ENCODE measurements at regions not wholly inside any gene's neighbourhood (a gene's known extent, or its start where the extent isn't known, plus 50 kb on each side); places are given as distances from the start of the nearest gene placed in this dataset.
"Not testable (repeated sequence)": the region's sequence is repeated elsewhere in the genome, so short reads cannot be mapped to it uniquely, and the experiment has no call there.

DNA sequence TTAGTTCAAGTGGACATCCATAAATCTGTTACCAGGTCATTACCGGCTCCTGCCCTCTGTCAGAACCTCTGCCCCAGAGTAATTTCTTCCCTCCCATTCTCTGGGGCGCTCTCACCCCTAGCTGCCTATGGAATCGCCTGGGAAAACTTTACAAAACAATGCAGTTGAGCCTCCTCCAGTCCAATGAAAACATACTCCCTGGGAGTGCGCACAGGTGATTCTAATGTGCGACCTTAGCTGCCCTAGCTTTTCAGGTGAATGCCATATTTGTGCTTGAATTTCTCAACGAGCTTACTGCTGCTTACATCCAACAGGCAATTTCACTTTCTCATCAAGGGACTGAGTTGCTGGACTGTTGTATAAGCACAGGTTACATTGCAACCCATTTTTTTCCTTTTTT lies 230.7 kb downstream of the NPIPA7 start:
- H3K9me3 ChIP-seq (ENCODE audit: control insufficient read depth, insufficient read depth, low read depth, low read length); H3K4me1 ChIP-seq (ENCODE audit: control insufficient read depth, insufficient read depth, low read length); H3K27ac ChIP-seq (ENCODE audit: extremely low read depth, low read depth, low read length); H3K36me3 ChIP-seq (ENCODE audit: control insufficient read depth in 2 of 2, insufficient read depth in 1 of 2, low read length in 2 of 2); CTCF ChIA-PET; H3K4me3 ChIP-seq (ENCODE audit: low read depth, low read length); POLR2A ChIA-PET: not testable (repeated sequence)

DNA sequence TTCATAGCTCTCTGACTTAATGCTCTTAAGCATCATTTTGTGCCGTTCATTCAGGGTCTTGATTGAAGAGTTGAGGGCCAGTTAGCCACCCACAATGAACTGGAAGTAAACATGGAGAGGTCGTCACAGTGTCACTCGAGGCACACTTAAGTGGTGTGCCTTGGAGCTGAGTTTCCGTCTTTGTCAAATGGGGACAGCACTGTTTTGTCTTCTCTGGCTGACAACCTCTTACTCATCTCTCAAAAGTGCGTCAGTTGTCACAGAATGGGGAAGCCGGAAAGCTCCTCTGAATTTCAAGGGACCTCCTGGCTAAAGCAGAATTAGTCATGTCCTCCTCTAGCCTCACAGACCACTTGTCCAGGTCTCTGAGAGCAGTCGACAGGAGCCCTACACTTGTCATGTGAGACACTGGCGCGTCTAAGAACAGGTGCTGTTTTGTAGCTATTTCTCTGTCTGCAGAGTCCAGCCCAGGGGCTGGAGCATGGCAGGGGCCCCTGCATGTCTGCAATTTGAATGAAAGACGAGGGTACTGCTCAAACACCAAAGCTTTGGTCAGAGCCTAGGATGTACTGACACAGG lies 231.5 kb downstream of the NPIPA7 start:
- H3K36me3 ChIP-seq (ENCODE audit: control insufficient read depth in 2 of 2, insufficient read depth in 1 of 2, low read length in 2 of 2); H3K27ac ChIP-seq (ENCODE audit: extremely low read depth, low read depth, low read length); POLR2A ChIA-PET; H3K4me3 ChIP-seq (ENCODE audit: low read depth, low read length); H3K9me3 ChIP-seq (ENCODE audit: control insufficient read depth, insufficient read depth, low read depth, low read length); CTCF ChIA-PET; H3K4me1 ChIP-seq (ENCODE audit: control insufficient read depth, insufficient read depth, low read length): not testable (repeated sequence)

DNA sequence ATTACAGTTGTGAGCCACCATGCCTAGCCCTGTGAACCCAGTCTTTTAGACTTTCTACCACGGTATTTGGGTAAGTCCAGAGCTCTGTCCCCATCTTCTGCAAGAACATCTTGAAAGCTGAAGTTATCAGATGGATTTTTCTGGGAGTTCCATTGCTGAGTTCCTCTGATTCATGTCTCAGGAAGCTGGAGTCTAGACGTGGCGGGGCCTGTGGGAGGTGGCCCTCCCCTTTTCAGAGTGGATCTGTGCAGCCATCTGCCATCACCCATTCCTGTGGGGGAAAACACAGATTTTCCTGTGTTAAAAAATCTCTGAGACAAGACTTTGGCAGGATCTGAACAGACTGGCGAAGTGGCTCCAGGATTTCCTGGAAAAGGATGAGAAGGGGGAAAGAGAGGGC lies 234.3 kb downstream of the NPIPA7 start:
- CTCF ChIA-PET, POLR2A ChIA-PET: not testable (repeated sequence)

DNA sequence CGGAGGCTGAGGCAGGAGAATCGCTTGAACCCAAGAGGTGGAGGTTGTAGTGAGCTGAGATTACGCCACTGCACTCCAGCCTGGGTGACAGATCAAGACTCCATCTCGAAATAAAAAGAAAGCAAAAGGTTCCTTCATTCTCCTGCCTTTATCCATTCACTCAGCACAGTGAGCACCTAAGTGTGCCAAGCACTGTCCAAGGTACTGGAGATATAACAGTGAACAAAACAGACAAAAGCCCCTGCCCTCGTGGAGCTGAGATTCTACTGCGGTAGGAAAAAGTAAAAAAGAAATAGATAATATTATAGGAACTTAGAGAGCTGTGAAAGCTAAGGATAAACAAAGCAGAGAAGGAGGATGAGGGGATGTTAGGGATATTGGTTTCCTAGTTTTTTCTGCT lies 235.5 kb downstream of the NPIPA7 start:
- CTCF ChIA-PET; H3K4me1 ChIP-seq (ENCODE audit: control insufficient read depth, insufficient read depth, low read length); H3K36me3 ChIP-seq (ENCODE audit: control insufficient read depth in 2 of 2, insufficient read depth in 1 of 2, low read length in 2 of 2); POLR2A ChIA-PET; H3K9me3 ChIP-seq (ENCODE audit: control insufficient read depth, insufficient read depth, low read depth, low read length); H3K4me3 ChIP-seq (ENCODE audit: low read depth, low read length); H3K27ac ChIP-seq (ENCODE audit: extremely low read depth, low read depth, low read length): not testable (repeated sequence)
- TF ChIP-seq, protein P1, sequence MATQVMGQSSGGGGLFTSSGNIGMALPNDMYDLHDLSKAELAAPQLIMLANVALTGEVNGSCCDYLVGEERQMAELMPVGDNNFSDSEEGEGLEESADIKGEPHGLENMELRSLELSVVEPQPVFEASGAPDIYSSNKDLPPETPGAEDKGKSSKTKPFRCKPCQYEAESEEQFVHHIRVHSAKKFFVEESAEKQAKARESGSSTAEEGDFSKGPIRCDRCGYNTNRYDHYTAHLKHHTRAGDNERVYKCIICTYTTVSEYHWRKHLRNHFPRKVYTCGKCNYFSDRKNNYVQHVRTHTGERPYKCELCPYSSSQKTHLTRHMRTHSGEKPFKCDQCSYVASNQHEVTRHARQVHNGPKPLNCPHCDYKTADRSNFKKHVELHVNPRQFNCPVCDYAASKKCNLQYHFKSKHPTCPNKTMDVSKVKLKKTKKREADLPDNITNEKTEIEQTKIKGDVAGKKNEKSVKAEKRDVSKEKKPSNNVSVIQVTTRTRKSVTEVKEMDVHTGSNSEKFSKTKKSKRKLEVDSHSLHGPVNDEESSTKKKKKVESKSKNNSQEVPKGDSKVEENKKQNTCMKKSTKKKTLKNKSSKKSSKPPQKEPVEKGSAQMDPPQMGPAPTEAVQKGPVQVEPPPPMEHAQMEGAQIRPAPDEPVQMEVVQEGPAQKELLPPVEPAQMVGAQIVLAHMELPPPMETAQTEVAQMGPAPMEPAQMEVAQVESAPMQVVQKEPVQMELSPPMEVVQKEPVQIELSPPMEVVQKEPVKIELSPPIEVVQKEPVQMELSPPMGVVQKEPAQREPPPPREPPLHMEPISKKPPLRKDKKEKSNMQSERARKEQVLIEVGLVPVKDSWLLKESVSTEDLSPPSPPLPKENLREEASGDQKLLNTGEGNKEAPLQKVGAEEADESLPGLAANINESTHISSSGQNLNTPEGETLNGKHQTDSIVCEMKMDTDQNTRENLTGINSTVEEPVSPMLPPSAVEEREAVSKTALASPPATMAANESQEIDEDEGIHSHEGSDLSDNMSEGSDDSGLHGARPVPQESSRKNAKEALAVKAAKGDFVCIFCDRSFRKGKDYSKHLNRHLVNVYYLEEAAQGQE (tag by site-specific recombination; IDR thresholded peaks at IDR 0.05), result peak; percentile 35; the same call in 1 of the 2 replicates

More for the DNA sequence above, 234.3 kb downstream of the NPIPA7 start:
- not testable (repeated sequence) for H3K27ac ChIP-seq (ENCODE audit: extremely low read depth, low read depth, low read length); H3K4me3 ChIP-seq (ENCODE audit: low read depth, low read length); H3K9me3 ChIP-seq (ENCODE audit: control insufficient read depth, insufficient read depth, low read depth, low read length); H3K4me1 ChIP-seq (ENCODE audit: control insufficient read depth, insufficient read depth, low read length); H3K36me3 ChIP-seq (ENCODE audit: control insufficient read depth in 2 of 2, insufficient read depth in 1 of 2, low read length in 2 of 2)

DNA sequence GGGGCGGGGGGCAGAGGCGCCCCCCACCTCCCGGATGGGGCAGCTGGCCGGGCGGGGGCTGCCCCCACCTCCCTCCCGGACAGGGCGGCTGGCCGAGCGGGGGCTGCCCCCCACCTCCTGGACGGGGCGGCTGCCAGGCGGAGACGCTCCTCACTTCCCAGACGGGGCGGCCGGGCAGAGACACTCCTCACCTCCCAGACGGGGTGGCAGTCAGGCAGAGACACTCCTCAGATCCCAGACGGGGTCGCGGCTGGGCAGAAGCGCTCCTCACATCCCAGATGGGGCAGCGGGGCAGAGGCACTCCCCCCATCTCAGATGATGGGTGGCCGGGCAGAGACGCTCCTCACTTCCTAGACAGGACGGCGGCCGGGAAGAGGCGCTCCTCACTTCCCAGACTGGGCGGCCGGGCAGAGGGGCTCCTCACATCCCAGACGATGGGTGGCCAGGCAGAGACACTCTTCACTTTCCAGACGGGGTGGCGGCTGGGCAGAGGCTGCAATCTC lies 240.1 kb downstream of the NPIPA7 start:
- CTCF ChIA-PET; H3K27ac ChIP-seq (ENCODE audit: extremely low read depth, low read depth, low read length); H3K9me3 ChIP-seq (ENCODE audit: control insufficient read depth, insufficient read depth, low read depth, low read length); H3K4me3 ChIP-seq (ENCODE audit: low read depth, low read length); H3K4me1 ChIP-seq (ENCODE audit: control insufficient read depth, insufficient read depth, low read length); POLR2A ChIA-PET; H3K36me3 ChIP-seq (ENCODE audit: control insufficient read depth in 2 of 2, insufficient read depth in 1 of 2, low read length in 2 of 2): not testable (repeated sequence)

DNA sequence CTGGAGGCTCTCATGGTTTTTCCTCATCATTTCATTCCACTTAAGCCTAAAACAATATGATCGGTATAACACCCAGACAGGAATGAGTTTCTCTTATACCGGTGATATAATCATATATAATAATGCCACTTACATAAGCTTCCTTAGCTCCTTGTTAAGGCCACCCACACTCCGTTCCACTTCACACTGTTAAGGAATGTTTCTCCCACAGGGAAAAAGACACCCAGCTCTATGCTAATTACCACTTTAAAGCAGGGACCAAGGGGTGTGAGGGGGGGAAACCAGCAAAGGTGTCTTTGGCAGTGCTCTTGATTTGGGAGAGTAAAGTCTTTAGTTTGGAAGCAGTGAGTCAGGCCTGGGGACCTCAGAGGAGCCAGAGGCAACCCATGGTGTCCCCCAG lies 245.4 kb downstream of the NPIPA7 start:
- H3K36me3 ChIP-seq (ENCODE audit: control insufficient read depth in 2 of 2, insufficient read depth in 1 of 2, low read length in 2 of 2); CTCF ChIA-PET; H3K9me3 ChIP-seq (ENCODE audit: control insufficient read depth, insufficient read depth, low read depth, low read length); H3K27ac ChIP-seq (ENCODE audit: extremely low read depth, low read depth, low read length); H3K4me1 ChIP-seq (ENCODE audit: control insufficient read depth, insufficient read depth, low read length); POLR2A ChIA-PET; H3K4me3 ChIP-seq (ENCODE audit: low read depth, low read length): not testable (repeated sequence)

DNA sequence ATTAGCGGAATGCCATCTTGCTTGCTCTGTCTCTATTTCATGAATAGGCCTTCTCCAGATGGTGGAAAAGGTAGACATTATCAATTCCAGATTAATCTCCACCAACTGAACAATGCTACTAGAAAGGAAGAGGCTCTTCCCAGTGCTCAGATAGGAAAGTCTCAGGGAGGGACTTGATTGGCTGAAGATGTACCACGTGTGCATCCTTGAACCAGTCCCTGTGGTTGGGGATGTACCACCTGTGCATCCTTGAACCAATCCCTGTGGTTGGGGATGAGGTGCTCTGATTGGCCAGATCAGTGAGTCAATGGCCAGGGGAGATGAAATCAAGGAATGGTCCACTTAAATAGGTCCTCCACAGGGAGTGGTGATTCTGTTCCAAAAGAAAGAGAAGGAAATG lies 246.2 kb downstream of the NPIPA7 start:
- H3K36me3 ChIP-seq (ENCODE audit: control insufficient read depth in 2 of 2, insufficient read depth in 1 of 2, low read length in 2 of 2); H3K4me1 ChIP-seq (ENCODE audit: control insufficient read depth, insufficient read depth, low read length); POLR2A ChIA-PET; CTCF ChIA-PET; H3K4me3 ChIP-seq (ENCODE audit: low read depth, low read length); H3K27ac ChIP-seq (ENCODE audit: extremely low read depth, low read depth, low read length); H3K9me3 ChIP-seq (ENCODE audit: control insufficient read depth, insufficient read depth, low read depth, low read length): not testable (repeated sequence)

DNA sequence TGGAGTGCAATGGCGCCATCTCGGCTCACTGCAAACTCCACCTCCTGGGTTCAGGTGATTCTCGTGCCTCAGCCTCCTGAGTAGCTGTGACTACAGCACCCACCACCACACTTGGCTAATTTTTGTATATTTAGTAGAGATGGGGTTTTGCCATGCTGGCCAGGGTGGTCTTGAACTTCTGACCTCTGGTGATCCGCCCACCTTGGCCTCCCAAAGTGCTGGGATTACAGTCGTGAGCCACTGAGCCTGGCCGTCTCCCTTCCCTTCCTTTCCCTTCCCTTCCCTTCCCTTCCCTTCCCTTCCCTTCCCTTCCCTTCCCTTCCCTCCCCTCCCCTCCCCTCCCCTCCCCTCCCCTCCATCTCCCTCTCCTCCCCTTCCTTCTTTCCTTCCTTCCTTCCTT lies 248.9 kb downstream of the NPIPA7 start:
- H3K27ac ChIP-seq (ENCODE audit: extremely low read depth, low read depth, low read length); H3K4me3 ChIP-seq (ENCODE audit: low read depth, low read length); CTCF ChIA-PET; POLR2A ChIA-PET; H3K9me3 ChIP-seq (ENCODE audit: control insufficient read depth, insufficient read depth, low read depth, low read length); H3K4me1 ChIP-seq (ENCODE audit: control insufficient read depth, insufficient read depth, low read length); H3K36me3 ChIP-seq (ENCODE audit: control insufficient read depth in 2 of 2, insufficient read depth in 1 of 2, low read length in 2 of 2): not testable (repeated sequence)

DNA sequence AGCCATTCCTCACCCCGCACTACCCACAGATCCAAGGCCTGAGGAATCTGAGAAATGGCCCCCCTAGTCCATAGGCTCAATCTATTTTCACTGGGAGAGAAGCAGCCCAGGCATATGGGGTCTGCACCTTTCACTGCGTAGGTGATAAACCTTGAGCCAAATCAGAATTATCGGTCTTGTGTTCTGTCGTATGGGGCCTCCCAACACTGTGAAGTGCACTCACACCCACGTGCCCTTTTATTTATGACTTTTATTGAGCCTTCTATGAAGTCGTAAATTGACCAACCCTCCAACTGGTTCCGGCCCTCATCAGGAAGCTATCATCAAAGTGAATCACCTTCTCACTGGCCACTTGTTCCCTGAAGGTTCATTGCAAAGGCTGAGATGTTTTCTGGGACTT lies 259.3 kb downstream of the NPIPA7 start:
- H3K4me3 ChIP-seq (ENCODE audit: low read depth, low read length); H3K27ac ChIP-seq (ENCODE audit: extremely low read depth, low read depth, low read length); POLR2A ChIA-PET; H3K36me3 ChIP-seq (ENCODE audit: control insufficient read depth in 2 of 2, insufficient read depth in 1 of 2, low read length in 2 of 2); H3K9me3 ChIP-seq (ENCODE audit: control insufficient read depth, insufficient read depth, low read depth, low read length); H3K4me1 ChIP-seq (ENCODE audit: control insufficient read depth, insufficient read depth, low read length); CTCF ChIA-PET: not testable (repeated sequence)

DNA sequence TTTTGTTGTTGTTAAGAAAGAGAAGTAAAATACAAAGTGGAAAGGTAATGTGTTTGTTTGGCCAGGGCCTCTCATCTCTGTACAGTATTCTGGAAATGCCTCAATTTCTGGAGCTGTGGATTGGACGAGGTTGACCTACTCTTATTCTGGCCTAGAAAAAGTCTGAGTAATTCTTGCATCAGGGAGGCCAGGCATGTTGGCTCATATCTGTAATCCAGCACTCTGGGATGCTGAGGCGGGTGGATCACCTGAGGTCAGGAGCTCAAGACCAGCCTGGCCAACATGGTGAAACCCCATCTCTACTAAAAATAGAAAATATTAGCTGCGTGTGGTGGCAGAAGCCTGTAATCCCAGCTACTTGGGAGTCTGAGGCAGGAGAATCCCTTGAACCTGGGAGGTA lies 259.8 kb downstream of the NPIPA7 start:
- CTCF ChIA-PET; H3K4me3 ChIP-seq (ENCODE audit: low read depth, low read length); H3K9me3 ChIP-seq (ENCODE audit: control insufficient read depth, insufficient read depth, low read depth, low read length); H3K27ac ChIP-seq (ENCODE audit: extremely low read depth, low read depth, low read length); H3K4me1 ChIP-seq (ENCODE audit: control insufficient read depth, insufficient read depth, low read length); POLR2A ChIA-PET; H3K36me3 ChIP-seq (ENCODE audit: control insufficient read depth in 2 of 2, insufficient read depth in 1 of 2, low read length in 2 of 2): not testable (repeated sequence)

Measured in HEK293 (cell line).